ENCODE measurements at regions not wholly inside any gene's neighbourhood (a gene's known extent, or its start where the extent isn't known, plus 50 kb on each side); places are given as distances from the start of the nearest gene placed in this dataset.

GRCh38 chr6:37559501-37559900, 59.8 kb upstream of the CCDC167 start:
- Histone ChIP-seq H3K36me3 (no peaks in the 10 kb centered on the region), H3K4me1 (peaks cover 19 to 100% (median 76%) of the 10 kb centered on the region in 6 donors), H3K4me3 (no peak overlapping the region), H3K9me3 (no peaks in the 10 kb centered on the region), H3K27me3 (replicated peaks in 1 of 7) (peaks cover 0 to 4% (median 0%) of the 10 kb centered on the region in 7 donors), H3K27ac (peak overlapping the region in 4 of 8 donors; percentile 25 to 65 (median 48))
- intact Hi-C loops (cut with DNase I; ENCODE audit: low total_unique reads), result no loop called here
- TF ChIP-seq POLR2AphosphoS5 (IDR thresholded peaks at IDR 0.05), result no peak
- no peak for TF ChIP-seq POLR2A (IDR thresholded peaks at IDR 0.05)
- TF ChIP-seq, protein P1, sequence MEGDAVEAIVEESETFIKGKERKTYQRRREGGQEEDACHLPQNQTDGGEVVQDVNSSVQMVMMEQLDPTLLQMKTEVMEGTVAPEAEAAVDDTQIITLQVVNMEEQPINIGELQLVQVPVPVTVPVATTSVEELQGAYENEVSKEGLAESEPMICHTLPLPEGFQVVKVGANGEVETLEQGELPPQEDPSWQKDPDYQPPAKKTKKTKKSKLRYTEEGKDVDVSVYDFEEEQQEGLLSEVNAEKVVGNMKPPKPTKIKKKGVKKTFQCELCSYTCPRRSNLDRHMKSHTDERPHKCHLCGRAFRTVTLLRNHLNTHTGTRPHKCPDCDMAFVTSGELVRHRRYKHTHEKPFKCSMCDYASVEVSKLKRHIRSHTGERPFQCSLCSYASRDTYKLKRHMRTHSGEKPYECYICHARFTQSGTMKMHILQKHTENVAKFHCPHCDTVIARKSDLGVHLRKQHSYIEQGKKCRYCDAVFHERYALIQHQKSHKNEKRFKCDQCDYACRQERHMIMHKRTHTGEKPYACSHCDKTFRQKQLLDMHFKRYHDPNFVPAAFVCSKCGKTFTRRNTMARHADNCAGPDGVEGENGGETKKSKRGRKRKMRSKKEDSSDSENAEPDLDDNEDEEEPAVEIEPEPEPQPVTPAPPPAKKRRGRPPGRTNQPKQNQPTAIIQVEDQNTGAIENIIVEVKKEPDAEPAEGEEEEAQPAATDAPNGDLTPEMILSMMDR (IDR thresholded peaks at IDR 0.05 in 8 of 11, conservative IDR thresholded peaks at IDR 0.05 in 3 of 11), result no peak
- DNase-seq, result no peak
- WGBS, 5 donors, result 62 to 83% (median 81%) methylated on average over 4 of the region's 4 CpGs

DNA sequence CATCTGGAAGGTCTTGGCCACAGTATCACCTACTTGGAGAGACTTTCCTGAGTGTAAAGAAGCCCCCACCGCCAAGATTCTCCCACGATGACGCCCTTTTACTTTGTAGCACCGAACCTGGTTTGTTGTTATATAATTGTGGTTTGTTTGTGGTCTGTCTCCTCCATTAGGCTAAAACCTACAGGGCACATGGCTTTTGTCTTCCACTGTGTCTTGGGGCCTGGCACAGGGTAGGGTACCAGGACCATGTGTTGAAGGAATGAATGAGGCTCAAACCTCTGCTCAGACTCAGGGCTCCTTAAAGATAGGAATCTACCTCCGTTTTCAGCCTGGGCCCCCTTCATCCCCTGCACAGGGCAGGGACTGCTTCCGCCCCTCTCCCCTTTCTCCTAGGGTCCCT, 59.4 kb upstream of the CCDC167 start:
- DNase-seq, result no peak
- WGBS, 5 donors, result 30 to 55% (median 43%) methylated on average over 6 of the region's 6 CpGs
- TF ChIP-seq POLR2A (IDR thresholded peaks at IDR 0.05) (no peak), POLR2AphosphoS5 (IDR thresholded peaks at IDR 0.05) (no peak)
- TF ChIP-seq, protein P1 (IDR thresholded peaks at IDR 0.05 in 8 of 11, conservative IDR thresholded peaks at IDR 0.05 in 3 of 11), result no peak
- H3K36me3 ChIP-seq, result no peaks in the 10 kb centered on the region
- intact Hi-C loops (cut with DNase I; ENCODE audit: low total_unique reads), result no loop called here
- no peak overlapping the region for H3K4me3 ChIP-seq
- peaks cover 0 to 4% (median 0%) of the 10 kb centered on the region in 7 donors for H3K27me3 ChIP-seq (replicated peaks in 1 of 7)
- no peaks in the 10 kb centered on the region for H3K9me3 ChIP-seq
- peak overlapping the region in 4 of 8 donors; percentile 25 to 65 (median 48) for H3K27ac ChIP-seq
- peaks cover 19 to 100% (median 79%) of the 10 kb centered on the region in 6 donors for H3K4me1 ChIP-seq

GRCh38 chr6:37558646-37559045, 59.0 kb upstream of the CCDC167 start:
- TF ChIP-seq POLR2A (IDR thresholded peaks at IDR 0.05) (no peak), POLR2AphosphoS5 (IDR thresholded peaks at IDR 0.05) (no peak)
- TF ChIP-seq, protein P1 (IDR thresholded peaks at IDR 0.05 in 8 of 11, conservative IDR thresholded peaks at IDR 0.05 in 3 of 11), result no peak
- WGBS, 5 donors, result 84 to 89% (median 86%) methylated on average over 13 to 14 of the region's 14 CpGs
- intact Hi-C loops (cut with DNase I; ENCODE audit: low total_unique reads), result no loop called here
- peaks cover 0 to 4% (median 0%) of the 10 kb centered on the region in 7 donors for H3K27me3 ChIP-seq (replicated peaks in 1 of 7)
- no peak for DNase-seq
- H3K4me3 ChIP-seq, result no peak overlapping the region
- H3K4me1 ChIP-seq, result peaks cover 19 to 100% (median 78%) of the 10 kb centered on the region in 6 donors
- no peaks in the 10 kb centered on the region for H3K36me3 ChIP-seq
- H3K9me3 ChIP-seq, result no peaks in the 10 kb centered on the region
- peak overlapping the region in 1 of 8 donors; percentile 55 for H3K27ac ChIP-seq

DNA sequence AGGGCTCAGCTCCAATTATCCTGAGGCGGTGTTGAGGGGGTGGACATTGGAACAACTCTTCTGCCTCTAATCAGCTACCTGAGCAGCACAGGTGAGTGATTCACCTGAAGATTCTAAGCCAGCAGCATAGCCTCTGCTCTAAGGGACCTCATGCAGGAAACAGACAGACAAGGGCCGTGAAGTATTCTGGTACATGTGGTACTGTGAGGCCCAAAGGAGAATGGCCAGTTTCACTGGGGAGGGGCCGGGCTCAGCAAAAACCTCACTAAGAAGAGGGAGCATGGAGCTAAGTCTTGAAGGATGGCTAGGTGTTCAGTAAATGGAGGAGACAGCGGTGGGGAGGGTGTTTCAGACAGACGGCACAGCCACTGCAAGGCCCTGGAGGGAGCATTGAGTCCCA, 58.5 kb upstream of the CCDC167 start:
- peak overlapping the region in 3 of 8 donors; percentile 55 to 64 (median 60) for H3K27ac ChIP-seq
- 78 to 91% (median 88%) methylated on average over 5 of the region's 5 CpGs for WGBS, 5 donors

More for the DNA sequence above, 58.5 kb upstream of the CCDC167 start:
- Histone ChIP-seq H3K36me3 (no peaks in the 10 kb centered on the region), H3K27me3 (replicated peaks in 1 of 7) (peaks cover 0 to 4% (median 0%) of the 10 kb centered on the region in 7 donors), H3K4me3 (no peak overlapping the region), H3K4me1 (peaks cover 18 to 100% (median 78%) of the 10 kb centered on the region in 6 donors), H3K9me3 (no peaks in the 10 kb centered on the region)
- intact Hi-C loops (cut with DNase I; ENCODE audit: low total_unique reads), result no loop called here
- TF ChIP-seq, protein P1 (IDR thresholded peaks at IDR 0.05 in 8 of 11, conservative IDR thresholded peaks at IDR 0.05 in 3 of 11), result no peak
- TF ChIP-seq POLR2AphosphoS5 (IDR thresholded peaks at IDR 0.05), result no peak
- no peak for TF ChIP-seq POLR2A (IDR thresholded peaks at IDR 0.05)
- no peak for DNase-seq
